Liver (tissue), 3 donors: ENCODE measurements at regions not wholly inside any gene's neighbourhood (a gene's known extent, or its start where the extent isn't known, plus 50 kb on each side); places are given as distances from the start of the nearest gene placed in this dataset.

Source experiments
- RAD21 ChIP-seq, 2 donors: IDR thresholded peaks; 2 replicates each; pipeline ENCODE4 v1.6.1; 2016; ENCODE audit warnings: antibody characterized with exemption in 2 of 2, mild to moderate bottlenecking in 2 of 2
- TF ChIP-seq, protein P1 (sequence below): fragments of 150-350 bp; IDR thresholded peaks from 2 replicates; pipeline ENCODE4 v1.5.1; 2017; ENCODE audit warnings: improper control_type of control experiment, low read depth, low read length; ENCODE audit not compliant: missing input control
- TF ChIP-seq, protein P2 (sequence below): IDR thresholded peaks from 2 replicates; pipeline ENCODE4 v1.6.1; 2016; ENCODE audit warnings: antibody characterized with exemption, mild to moderate bottlenecking
- TF ChIP-seq, protein P3 (sequence below): IDR thresholded peaks from 2 replicates; pipeline ENCODE4 v1.6.1; 2016; ENCODE audit warnings: antibody characterized with exemption
- donor health status: healthy.
- donor health status: healthy.

DNA sequence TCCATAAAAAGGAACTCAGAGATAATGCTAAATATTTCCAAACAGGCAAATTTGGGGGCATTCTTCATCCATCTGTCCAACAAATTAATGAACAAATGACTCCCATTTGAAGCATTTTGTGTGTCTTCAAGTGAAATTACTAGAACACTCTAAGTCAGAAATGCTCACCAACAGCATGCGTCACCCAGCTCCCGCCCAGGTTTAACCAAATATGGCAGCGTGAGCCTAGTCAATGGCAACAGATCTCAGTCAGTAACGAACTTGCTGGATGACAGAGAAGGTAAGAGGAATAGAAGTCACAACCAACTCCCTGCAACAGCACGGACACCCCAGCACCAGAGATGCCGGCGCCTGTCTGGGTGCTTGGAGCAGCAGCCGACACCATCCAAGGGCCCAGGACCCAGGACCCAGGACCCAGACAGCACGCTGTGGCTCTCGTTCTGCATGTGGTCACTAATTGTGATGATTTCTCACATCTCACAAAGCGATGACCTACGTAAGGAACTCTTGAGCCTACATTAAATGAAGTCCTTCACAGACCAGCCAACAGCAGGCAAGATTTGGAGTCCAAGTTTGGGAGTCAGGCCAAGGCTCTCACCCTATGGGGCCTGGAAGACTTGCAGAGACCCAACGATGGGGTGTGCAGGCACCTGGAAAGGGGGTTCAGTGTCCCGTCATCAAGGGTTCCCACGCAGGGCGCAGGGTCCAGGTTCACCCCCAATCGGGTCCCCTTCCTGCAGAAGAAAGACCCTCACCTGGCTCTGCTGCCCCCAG is 556.9 kb downstream of the BRD1 start:
- TF ChIP-seq, protein P1, sequence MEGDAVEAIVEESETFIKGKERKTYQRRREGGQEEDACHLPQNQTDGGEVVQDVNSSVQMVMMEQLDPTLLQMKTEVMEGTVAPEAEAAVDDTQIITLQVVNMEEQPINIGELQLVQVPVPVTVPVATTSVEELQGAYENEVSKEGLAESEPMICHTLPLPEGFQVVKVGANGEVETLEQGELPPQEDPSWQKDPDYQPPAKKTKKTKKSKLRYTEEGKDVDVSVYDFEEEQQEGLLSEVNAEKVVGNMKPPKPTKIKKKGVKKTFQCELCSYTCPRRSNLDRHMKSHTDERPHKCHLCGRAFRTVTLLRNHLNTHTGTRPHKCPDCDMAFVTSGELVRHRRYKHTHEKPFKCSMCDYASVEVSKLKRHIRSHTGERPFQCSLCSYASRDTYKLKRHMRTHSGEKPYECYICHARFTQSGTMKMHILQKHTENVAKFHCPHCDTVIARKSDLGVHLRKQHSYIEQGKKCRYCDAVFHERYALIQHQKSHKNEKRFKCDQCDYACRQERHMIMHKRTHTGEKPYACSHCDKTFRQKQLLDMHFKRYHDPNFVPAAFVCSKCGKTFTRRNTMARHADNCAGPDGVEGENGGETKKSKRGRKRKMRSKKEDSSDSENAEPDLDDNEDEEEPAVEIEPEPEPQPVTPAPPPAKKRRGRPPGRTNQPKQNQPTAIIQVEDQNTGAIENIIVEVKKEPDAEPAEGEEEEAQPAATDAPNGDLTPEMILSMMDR, result no peak
- TF ChIP-seq RAD21 (IDR thresholded peaks at IDR 0.05), result no peak
- TF ChIP-seq, protein P2, sequence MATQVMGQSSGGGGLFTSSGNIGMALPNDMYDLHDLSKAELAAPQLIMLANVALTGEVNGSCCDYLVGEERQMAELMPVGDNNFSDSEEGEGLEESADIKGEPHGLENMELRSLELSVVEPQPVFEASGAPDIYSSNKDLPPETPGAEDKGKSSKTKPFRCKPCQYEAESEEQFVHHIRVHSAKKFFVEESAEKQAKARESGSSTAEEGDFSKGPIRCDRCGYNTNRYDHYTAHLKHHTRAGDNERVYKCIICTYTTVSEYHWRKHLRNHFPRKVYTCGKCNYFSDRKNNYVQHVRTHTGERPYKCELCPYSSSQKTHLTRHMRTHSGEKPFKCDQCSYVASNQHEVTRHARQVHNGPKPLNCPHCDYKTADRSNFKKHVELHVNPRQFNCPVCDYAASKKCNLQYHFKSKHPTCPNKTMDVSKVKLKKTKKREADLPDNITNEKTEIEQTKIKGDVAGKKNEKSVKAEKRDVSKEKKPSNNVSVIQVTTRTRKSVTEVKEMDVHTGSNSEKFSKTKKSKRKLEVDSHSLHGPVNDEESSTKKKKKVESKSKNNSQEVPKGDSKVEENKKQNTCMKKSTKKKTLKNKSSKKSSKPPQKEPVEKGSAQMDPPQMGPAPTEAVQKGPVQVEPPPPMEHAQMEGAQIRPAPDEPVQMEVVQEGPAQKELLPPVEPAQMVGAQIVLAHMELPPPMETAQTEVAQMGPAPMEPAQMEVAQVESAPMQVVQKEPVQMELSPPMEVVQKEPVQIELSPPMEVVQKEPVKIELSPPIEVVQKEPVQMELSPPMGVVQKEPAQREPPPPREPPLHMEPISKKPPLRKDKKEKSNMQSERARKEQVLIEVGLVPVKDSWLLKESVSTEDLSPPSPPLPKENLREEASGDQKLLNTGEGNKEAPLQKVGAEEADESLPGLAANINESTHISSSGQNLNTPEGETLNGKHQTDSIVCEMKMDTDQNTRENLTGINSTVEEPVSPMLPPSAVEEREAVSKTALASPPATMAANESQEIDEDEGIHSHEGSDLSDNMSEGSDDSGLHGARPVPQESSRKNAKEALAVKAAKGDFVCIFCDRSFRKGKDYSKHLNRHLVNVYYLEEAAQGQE, result no peak
- TF ChIP-seq, protein P3, sequence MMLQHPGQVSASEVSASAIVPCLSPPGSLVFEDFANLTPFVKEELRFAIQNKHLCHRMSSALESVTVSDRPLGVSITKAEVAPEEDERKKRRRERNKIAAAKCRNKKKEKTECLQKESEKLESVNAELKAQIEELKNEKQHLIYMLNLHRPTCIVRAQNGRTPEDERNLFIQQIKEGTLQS, result no peak
